Stimulated activated naive CD8-positive, alpha-beta T cell treated with anti-CD3 and anti-CD28 coated beads, Interleukin-15, Interleukin-2, amounts not matched to agents 100 U/mL and 50 U/mL, for 24 hours (primary cell): ENCODE measurements at regions not wholly inside any gene's neighbourhood (a gene's known extent, or its start where the extent isn't known, plus 50 kb on each side); places are given as distances from the start of the nearest gene placed in this dataset.

Source experiments
- ATAC-seq: fragments of 150-1000 bp; cut with Tn5 transposase; one replicate; pipeline ENCODE4 v1.10.0; 2021
- DNase-seq: peaks from one replicate; pipeline ENCODE4 v3.0.0; 2021

GRCh38 chr15:35857567-35858226, 311.7 kb upstream of the DPH6 start:
- no peak for ATAC-seq
- DNase-seq = no peak

GRCh38 chr15:35858707-35859106, 312.7 kb upstream of the DPH6 start:
- DNase-seq = no peak
- ATAC-seq = no peak

- no peak for DNase-seq
- no peak for ATAC-seq
These were observed 317.7 kb upstream of the DPH6 start for GRCh38 chr15:35863655-35864054.

GRCh38 chr15:35867356-35867755, 321.4 kb upstream of the DPH6 start:
- no peak for DNase-seq
- no peak for ATAC-seq

GRCh38 chr15:35871282-35871681, 325.3 kb upstream of the DPH6 start:
- ATAC-seq (no peak), DNase-seq (no peak)

- ATAC-seq (no peak), DNase-seq (no peak)
These were observed 325.8 kb upstream of the DPH6 start for GRCh38 chr15:35871812-35872211.

- no peak for DNase-seq
- ATAC-seq = no peak
These were observed 326.6 kb upstream of the DPH6 start for GRCh38 chr15:35872577-35872976.

GRCh38 chr15:35874260-35874905, 328.4 kb upstream of the DPH6 start:
- ATAC-seq (no peak), DNase-seq (no peak)

- ATAC-seq (no peak), DNase-seq (no peak)
These were observed 330.8 kb upstream of the DPH6 start for GRCh38 chr15:35876762-35877161.

GRCh38 chr15:35880896-35881295, 334.9 kb upstream of the DPH6 start:
- ATAC-seq (no peak), DNase-seq (no peak)

GRCh38 chr15:35885870-35886269, 339.9 kb upstream of the DPH6 start:
- DNase-seq (no peak), ATAC-seq (no peak)

GRCh38 chr15:35886765-35887164, 340.8 kb upstream of the DPH6 start:
- no peak for ATAC-seq
- DNase-seq = no peak

- DNase-seq = no peak
- ATAC-seq = no peak
These were observed 342.9 kb upstream of the DPH6 start for GRCh38 chr15:35888815-35889214.

GRCh38 chr15:35907511-35907910, 361.5 kb upstream of the DPH6 start:
- ATAC-seq (no peak), DNase-seq (no peak)

- no peak for DNase-seq
- ATAC-seq = no peak
These were observed 363.4 kb upstream of the DPH6 start for GRCh38 chr15:35909414-35909813.

GRCh38 chr15:35910227-35910626, 364.3 kb upstream of the DPH6 start:
- DNase-seq = no peak
- ATAC-seq = no peak

GRCh38 chr15:35911052-35911777, 365.2 kb upstream of the DPH6 start:
- no peak for ATAC-seq
- DNase-seq = no peak

- ATAC-seq (no peak), DNase-seq (no peak)
These were observed 366.2 kb upstream of the DPH6 start for GRCh38 chr15:35912196-35912595.

GRCh38 chr15:35914573-35914972, 368.6 kb upstream of the DPH6 start:
- ATAC-seq = no peak
- no peak for DNase-seq

GRCh38 chr15:35921046-35921445, 375.1 kb upstream of the DPH6 start:
- DNase-seq (no peak), ATAC-seq (no peak)

GRCh38 chr15:35925275-35926006, 379.5 kb upstream of the DPH6 start:
- ATAC-seq (no peak), DNase-seq (no peak)

- DNase-seq (no peak), ATAC-seq (no peak)
These were observed 380.0 kb upstream of the DPH6 start for GRCh38 chr15:35926007-35926380.

- DNase-seq = no peak
- ATAC-seq = no peak
These were observed 382.9 kb upstream of the DPH6 start for GRCh38 chr15:35928847-35929246.
